ENCODE measurements at regions not wholly inside any gene's neighbourhood (a gene's known extent, or its start where the extent isn't known, plus 50 kb on each side); places are given as distances from the start of the nearest gene placed in this dataset.

- TF ChIP-seq POLR2A (IDR thresholded peaks at IDR 0.05; ENCODE audit: low read length) (no peak), GATA1 (IDR thresholded peaks at IDR 0.05; ENCODE audit: low read depth, low read length) (no peak)
These were observed 255.5 kb downstream of the CTH start for GRCh38 chr1:70666381-70667140.

Measured in erythroblast (primary cell).